HG03108 (cell line): ENCODE measurements at regions not wholly inside any gene's neighbourhood (a gene's known extent, or its start where the extent isn't known, plus 50 kb on each side); places are given as distances from the start of the nearest gene placed in this dataset.
"Not testable (repeated sequence)": the region's sequence is repeated elsewhere in the genome, so short reads cannot be mapped to it uniquely, and the experiment has no call there.

ENCODE experiments used
- ATAC-seq: cut with Tn5 transposase; IDR thresholded peaks from one replicate; pipeline ENCODE4 v1.9.1; 2021; ENCODE audit warnings: moderate library complexity; ENCODE audit not compliant: unreplicated experiment

DNA sequence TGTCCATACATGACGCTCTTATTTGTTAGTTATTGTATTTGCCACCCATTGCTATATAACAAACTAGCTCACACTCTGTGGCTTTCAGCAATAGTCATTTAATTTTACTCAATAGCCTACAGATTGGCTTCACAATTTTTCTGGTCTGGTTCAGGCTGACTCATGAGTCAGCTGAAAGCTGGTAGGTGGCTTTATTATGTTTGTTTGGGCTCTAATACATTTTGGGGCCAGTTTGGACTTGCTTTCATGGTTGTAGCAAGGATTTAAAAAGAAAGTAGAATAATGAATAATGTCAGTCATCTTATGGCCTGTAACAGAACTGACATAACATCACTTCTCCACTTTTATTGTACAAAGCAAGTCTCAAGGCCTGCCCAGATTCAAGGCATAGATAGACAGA lies 338.7 kb downstream of the LRRIQ3 start:
- ATAC-seq: no peak

DNA sequence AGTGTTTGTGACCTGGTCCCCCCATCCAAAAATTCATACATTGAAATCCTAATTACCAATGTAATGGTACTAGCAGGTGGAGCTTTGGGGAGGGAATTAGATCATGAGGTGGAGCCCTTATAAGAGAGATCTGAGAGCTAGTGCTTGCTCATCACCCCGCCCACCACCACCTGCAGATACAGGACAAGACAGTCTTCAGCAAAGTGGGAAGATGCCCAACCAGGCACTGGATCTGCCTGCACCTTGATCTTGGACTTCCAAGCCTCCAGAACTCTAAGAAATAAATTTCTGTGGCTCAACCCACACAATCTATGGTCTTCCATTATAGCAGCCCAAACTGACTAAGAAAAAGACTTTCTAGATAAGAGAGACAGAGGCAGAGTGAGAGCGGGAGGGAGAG lies 343.4 kb downstream of the LRRIQ3 start:
- ATAC-seq: no peak

DNA sequence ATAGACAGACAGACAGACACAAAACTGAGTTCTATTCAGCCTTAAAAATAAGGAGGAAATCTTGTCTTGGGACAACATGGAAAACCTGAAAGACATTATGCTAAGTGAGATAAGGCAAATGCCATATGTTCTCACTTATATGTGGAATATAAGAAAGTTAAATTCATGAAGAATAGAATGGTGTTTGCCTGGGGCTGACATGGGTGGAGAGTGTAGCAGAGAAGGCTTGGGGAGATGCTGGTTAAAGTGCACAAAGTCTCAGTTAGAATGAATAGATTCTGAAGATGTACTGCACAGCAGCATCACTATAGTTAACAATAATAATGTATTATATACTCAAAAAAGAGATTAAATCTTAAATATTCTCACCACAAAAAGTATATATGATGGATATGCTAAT lies 355.5 kb downstream of the LRRIQ3 start:
- ATAC-seq: no peak

DNA sequence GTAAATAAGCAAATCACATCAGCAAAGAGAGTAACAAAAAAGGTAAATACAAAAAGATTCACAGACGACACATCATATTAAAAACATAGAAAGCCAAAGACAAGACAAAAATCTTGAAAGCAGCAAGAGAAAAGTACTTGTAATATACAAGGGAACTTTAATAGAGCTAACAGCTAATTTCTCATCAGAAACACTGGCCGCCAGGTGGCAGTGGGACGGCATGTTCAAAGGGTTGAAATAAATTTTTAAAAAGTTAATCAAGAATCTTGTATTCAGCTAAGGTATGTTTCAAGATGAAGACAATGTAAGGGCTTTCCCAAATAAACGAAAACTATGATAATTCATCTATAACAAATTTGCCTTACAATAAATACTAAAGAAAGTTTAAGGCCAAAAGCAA lies 358.1 kb downstream of the LRRIQ3 start:
- no peak for ATAC-seq

DNA sequence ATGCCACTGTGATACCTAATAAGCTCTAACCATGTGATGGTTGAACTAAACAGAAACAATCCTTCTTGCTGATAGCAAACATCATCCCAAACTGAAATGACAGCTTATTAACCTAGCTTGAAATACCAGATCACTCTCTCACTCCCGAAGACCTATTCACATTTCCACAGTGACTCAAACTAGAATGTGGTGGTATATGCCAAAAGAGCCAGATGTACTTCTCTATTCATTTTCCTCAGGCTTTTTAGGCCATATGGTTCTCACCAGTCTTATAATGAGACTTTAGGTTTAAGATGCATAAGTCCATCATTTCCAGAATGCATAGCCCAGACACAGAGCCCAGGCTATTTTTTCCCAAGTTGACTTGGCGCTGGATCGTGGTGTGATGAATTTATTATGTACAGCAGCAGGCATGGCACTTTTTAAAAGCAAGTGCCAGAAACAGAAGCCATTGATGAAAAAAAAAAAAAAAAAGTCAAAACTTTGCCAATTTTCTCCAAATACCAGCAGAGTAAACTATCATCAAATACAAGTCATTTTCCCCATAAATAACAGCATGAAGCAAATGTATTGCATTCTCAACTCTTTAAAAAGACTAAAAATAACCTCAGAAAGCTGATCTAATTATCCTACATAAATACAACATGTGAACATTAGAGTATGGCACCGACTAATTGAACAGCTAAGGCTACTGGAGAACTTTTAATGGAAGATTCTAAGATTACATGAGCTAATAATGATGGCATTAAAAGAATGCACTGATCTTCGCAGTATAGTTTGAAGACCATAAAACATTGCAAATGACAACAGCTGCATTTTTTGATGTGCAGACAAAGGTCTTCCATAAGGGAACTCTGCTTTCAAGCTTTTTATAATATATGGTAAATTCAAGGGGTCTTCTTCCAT lies 365.4 kb downstream of the LRRIQ3 start:
- no peak for ATAC-seq

DNA sequence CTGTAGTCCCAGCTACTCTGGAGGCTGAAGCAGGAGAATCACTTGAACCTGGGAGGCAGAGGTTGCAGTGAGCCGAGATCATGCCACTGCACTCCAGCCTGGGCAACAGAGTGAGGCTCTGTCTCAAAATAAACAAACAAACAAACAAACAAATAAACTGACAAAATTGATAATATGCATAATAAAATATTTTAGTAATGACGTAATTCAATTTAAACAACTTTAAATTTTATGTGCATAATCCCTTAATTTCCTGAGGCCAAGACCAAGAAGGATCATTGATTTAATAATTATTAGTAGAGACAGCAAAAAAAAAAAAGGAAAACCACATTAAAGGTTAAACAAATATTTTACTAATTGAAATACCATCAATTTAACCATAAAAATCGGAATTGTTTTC lies 370.7 kb downstream of the LRRIQ3 start:
- ATAC-seq: not testable (repeated sequence)

DNA sequence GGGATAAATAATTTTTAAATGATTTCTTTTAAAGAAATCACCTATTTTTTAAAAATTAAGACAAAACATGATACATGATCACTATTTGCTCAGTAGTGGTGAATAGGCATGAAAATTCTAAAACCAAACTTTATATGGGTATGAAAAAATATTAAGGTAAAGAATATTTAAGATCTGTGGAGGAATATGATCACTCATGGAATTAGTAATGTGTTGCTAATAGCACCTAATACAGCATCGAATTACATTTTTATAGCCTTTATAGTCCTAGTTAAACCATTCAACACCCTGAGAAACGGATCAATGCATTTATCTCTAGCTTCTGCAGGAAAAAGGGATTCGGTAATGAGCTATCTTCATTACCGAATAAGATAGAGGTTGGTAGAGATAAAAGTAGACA lies 373.9 kb downstream of the LRRIQ3 start:
- ATAC-seq: no peak

DNA sequence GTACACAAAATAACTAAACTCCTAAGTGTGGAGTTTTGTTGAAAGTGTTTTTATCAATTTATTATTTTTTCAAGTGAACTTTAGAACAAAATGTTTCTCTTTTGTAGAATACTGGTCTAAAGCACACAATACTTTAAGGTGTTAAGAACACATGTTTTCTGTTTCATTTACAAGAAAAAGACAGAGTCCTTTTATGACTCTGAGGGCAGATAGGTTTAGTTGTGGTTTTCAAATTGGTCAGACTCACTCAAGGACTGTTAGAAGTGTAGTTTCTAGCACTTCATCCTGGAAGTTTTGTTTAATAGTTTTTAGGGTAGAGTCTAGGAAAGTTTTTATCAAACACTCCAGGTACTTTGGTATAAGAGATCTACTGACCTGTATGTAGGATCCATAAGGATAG lies 376.5 kb downstream of the LRRIQ3 start:
- peak; percentile 62 for ATAC-seq

DNA sequence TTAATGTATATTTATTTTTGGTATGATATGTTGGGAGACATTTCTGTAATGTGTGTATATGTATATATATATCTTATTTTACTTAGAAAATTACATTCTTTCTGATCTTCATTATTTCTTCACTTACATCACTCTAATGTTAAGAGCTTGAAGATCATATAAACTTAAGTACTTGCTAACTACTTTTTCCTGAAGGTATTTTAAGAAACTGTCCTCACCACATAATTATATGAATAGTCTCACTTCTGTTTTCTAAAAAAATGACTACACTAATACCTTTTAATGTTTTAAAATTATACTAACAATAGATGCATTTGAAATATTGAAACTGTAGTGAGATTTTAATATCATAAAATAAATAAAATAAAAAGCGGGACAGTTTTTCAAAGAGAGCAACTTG lies 377.1 kb downstream of the LRRIQ3 start:
- no peak for ATAC-seq

DNA sequence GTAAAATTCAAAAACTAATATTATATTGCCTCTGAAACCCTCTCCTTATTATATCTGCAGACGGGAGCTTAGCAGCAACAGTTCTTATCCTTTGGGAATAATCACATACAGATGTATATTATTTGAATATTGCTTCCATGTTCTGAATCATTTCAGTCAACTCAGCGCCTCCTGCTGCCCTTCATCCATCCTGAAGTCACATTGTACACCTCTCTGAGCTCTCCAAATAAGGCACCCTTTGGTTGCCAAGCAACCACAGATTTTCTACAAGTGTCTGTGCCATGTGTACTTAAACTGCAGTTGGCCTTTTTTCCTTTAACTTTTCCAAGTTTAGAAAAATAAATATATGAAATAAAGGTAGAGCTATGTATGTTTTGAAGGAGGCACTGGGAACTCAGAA lies 384.3 kb downstream of the LRRIQ3 start:
- no peak for ATAC-seq

DNA sequence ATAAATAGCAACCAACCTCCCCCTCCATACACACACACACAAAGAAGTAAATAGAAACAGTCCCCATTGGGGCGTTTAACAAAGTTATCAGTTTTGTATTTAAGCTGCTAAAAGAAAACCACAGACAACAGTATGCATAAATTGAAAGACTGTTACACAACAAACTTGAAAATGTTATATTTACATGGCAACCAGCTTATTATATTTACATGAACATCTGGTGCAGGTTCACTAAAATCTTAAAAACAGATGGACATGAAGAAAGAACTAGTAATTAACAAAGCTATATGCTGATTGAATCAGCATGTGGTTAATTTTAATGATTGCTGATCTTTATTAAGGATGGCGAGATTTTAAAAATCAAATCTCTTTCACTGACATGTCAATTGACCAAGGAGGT lies 384.7 kb downstream of the LRRIQ3 start:
- ATAC-seq: no peak

DNA sequence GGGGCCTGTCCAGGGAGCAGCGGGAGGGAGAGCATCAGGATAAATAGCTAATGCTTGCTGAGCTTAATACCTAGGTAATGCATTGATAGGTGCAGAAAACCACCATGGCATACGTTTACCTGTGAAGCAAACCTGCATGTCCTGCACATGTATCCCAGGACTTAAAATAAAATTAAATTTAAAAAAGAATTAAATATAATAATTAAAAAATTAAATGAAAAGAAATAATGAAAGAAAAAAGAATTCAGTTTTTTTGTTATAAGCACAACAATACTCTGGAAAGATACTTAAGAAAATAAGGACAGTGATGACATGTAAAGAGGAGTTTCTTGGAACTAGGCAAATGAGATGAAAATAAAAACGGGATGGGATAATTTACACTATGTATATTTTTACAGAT lies 386.2 kb downstream of the LRRIQ3 start:
- no peak for ATAC-seq

DNA sequence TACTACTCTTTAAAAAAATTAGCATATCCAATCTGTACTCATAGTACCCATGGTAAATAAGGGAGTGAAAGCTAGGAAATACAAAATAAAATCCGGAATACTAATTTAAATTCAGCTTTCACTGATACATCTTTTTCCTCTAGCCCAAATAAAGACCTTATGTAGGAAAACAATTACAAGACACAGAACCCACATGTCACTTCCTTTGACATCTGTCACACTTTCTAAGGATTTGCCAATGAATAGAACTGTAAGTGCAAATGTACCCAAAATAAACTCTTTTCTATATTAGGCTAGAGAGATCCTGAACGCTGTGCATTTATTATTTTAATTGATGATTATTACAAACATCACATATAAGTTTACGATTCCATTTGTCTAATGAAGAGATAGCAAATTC lies 393.0 kb downstream of the LRRIQ3 start:
- no peak for ATAC-seq

DNA sequence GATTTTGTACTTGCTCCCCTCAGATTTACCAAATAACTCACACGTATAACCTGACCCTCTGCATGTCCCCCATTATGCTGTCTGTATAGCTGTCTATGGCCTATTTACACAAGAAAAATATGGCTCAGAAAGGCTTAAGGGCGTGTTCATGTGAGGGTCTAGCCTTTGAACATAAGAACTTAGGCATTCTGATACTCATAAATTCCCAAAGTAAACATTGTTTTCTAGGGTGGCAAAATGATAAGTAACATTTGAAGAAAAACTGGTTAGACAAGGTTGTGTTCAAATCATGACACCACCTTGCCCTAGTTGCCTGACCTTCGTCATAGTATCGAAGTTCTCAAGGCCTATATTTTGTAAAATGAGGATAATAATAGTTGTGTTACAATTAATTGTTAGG lies 394.6 kb downstream of the LRRIQ3 start:
- no peak for ATAC-seq

DNA sequence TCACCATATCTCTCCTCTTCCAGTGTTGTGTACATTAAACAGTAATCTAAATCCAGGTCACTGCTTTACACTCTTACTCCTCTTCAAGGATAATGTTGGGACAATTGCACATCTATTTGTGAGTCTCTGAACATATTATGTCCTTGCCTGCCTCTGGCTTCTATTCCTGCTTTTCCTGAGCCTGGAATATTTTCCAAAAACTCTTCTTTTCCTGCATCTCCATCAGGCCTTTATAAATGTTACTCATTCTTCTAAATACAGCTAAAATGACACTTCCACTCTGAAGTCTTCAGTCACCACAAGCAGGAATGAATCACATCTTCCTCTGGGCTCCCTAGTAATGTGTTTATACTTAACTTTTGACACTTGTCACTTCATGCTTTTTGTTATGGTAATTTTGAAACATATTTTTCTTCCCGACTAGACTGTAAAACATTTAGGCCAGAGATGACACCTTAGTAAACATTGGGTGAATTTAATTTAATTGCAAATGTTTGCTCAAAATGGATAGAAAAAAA lies 396.0 kb downstream of the LRRIQ3 start:
- ATAC-seq: no peak

DNA sequence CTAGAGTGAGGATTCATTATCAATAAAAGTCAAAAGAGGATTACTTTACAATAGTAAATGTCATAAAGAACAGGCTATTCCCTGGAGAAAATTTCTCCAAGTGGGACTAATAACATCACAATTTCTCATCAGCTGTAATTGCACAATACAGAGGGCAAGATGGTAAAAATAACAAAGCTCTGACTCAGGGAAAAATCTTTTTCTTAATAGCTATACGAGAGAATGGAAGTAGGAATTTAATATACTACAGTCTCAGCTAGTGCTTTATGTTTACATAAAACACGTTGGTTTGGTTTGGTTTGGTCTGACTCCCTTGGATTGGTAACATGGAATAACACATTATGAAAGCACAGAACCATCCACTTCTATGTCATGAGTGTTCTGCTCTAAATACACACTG lies 397.6 kb downstream of the LRRIQ3 start:
- ATAC-seq: no peak

DNA sequence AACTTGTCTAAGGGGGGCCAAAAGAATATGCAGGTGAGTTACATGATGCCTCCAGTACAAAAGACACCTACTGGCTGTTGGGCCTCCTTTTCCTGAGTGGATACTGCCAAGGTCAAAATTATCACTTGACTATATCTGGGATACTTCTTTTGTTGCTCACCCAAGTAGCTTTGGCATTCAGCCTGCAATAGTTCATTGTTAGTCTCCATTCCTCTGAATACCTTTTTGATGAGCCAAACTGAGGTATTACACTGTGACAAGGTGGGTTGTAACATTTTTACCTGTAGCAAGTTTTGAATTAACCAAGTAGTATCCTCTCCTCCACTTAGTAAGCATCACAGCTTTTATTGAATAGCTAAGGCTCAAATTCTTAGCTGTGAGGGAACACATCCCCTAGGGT lies 408.0 kb downstream of the LRRIQ3 start:
- no peak for ATAC-seq

DNA sequence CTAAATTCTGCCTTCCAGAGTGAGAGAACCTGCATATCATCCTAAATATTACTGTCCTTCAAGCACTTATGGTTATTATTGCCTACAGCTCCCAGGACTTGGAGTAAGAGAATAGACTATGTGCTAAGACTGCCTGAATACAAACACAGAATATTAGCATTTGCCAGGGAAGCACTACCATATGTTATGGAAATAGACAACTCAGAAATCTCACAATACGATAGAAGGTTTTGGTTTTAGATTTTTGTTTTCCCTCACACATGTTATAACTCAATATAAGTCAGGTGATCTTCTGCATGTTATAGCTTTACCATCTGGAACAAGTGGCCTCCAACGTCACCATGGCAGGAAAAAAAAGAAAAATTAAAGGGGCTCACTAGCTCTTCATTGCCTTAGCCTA lies 413.9 kb downstream of the LRRIQ3 start:
- no peak for ATAC-seq

DNA sequence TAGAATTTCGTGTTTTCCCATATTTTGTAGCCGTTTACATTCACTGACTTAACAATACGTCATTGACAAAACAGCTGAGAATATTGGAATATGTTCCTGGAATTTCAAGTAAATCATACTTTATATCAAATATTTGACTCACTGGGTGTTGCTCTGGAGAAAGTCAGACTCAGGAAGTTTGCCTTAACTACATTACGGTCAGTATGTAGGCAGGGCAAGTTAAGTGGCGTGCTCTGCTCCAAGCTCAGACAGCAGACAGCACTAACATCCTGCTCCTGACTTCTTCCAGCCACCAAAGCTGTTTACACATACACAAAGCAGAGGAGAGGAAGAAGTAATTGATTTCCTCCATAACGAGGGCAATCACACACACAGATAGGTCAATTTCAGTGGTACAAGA lies 414.6 kb downstream of the LRRIQ3 start:
- ATAC-seq: no peak

DNA sequence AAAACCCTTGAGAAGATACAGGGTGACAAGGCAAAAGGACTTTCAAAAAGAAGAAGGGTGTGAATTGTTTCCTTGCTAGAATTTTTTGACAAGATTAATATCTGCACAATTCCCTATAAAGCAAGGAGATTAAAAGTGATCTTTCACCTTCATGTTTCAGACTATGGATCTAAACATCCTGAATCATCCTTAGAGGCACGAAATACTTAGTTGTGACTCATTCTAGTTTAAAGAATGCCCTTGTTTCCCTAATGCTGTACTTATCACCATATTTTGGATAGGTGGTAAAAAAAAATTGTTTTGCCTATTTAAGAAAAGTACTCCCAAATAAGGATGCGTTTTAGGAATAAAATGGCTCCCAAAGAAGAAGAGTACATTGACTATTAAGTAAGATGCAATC lies 415.1 kb downstream of the LRRIQ3 start:
- ATAC-seq: no peak

DNA sequence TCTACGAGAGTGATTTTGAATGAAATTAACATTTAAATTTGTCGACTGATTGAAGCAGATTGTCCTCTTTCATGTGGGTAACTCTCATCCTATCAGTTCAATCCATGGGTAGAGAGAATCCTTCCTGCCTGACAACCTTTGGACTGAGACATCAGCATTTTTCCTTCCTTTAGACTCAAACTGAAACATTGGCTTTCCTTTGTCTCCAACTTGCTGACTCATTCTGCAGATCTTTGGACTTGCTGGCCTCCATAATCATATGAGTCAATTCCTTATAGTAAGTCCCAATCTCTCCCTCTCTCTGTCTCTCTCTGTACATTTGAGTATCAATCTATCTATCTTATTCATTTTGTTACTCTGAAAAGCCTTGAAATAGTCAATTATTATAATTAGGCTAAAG lies 416.7 kb downstream of the LRRIQ3 start:
- ATAC-seq: no peak

DNA sequence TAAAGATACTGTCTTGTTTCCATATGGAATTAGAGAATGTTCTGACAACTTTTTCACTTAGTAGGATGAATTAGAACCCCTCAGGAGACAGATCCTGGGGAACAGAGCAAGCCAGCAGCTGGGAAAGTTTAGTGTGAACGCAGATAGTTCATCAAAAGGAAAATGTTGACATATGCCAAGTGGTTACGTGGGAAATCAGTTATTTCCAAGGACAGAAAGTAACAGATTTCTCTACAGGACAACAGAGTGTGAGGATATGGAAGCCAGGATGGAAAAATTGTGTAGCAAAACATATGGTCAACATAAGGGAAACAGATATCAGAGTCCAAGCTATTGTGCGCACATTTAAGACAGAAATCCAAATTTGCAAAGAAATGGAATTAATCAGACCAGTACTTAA lies 419.5 kb downstream of the LRRIQ3 start:
- no peak for ATAC-seq

DNA sequence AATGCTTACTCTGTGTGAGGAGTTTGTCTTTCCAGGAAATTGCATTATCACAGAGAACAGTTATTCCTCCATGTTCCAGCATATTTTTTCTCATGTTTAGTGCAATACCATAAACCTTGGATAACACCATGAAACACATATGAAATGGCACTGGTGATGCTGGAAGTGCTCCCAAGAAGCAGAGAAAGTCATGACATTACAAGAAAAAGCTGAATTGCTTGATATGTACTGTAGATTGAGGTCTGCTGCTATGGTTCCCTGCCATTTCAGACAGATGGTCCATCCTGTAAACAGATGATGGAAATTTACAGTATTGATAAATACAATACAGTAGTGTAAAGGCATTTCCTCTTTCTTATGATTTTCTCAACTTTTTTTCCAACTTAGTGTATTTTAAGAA lies 422.1 kb downstream of the LRRIQ3 start:
- no peak for ATAC-seq
